ENCODE measurements at regions not wholly inside any gene's neighbourhood (a gene's known extent, or its start where the extent isn't known, plus 50 kb on each side); places are given as distances from the start of the nearest gene placed in this dataset. TPM values are rescaled to one million over a fixed set of nuclear protein-coding genes. Genes with fewer than 3 reads are reported as not detected.

MicroRNAs in the stretch of these regions (microRNA counts, 767-probe panel; counts per million panel counts)
- microRNA hsa-miR-325 (not detected), microRNA hsa-miR-384 (not detected)

Small RNA genes lying in the stretch of these regions (microRNA-seq; reads per million reads assigned to microRNA genes)
- not detected for gene MIR325
- not detected for gene MIR384

Data from myocyte (in vitro differentiated cells).